Left lobe of liver (tissue), 2 donors: ENCODE measurements at regions not wholly inside any gene's neighbourhood (a gene's known extent, or its start where the extent isn't known, plus 50 kb on each side); places are given as distances from the start of the nearest gene placed in this dataset.

Experiments
- ATAC-seq: fragments of 200-7000 bp; cut with Tn5 transposase; one replicate; pipeline ENCODE4 v1.9.1; 2020; ENCODE audit warnings: mild to moderate bottlenecking, moderate library complexity
- DNase-seq: peaks from one replicate; pipeline ENCODE4 v3.0.0-alpha.2; 2020; ENCODE audit warnings: low spot score
- donor health status: DM: no; HTN: no; CAD: no; lungs with moderate emphysema.
- donor health status: DM: no; HTN: yes; CAD: no.

DNA sequence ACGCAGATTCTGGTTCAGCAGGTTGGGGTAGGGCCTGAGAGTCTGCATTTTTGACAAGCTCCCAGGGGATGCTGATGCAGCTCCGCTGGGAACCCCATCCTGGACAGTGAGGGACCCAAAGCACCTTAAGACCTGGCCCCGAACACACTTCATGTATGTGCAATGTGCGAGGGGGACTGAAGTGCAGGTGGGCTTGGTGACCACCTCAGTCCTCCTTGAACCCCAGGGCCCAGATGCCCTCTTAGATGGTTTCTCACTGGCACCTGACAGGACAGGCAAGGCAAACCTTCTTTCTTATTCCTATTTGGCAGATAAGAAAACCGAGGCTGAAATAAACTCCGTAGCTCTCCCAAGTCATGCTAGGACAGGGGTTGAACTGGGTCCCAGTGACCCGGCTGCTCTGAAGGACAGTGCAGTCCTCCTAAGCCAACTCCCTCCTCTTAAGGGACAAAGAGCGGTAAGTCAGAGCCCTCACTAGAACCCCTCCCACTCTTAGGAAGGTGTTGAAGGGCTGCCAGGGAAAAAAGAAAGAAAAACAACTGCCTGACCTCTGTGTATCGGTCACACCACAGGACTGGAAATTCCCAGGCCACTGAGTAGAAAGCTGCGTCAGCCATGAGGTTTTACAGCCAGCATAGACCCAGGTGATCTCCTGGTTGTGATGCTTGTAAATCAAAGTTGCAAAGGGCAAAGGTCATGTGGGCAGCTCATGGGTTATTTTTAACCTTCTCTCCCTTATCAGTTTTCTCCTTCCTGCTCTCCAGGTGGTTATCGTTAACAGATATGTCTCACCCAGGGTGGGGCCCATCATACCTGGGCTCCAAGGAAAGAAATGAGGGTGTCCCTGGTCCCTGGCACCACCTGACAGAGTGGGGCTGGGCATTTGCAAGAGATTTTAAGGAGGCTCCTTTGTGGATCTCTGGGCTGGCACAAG is 90.9 kb upstream of the SMNDC1 start:
- DNase-seq = peak; percentile 85
- ATAC-seq = peak; percentile 87

DNA sequence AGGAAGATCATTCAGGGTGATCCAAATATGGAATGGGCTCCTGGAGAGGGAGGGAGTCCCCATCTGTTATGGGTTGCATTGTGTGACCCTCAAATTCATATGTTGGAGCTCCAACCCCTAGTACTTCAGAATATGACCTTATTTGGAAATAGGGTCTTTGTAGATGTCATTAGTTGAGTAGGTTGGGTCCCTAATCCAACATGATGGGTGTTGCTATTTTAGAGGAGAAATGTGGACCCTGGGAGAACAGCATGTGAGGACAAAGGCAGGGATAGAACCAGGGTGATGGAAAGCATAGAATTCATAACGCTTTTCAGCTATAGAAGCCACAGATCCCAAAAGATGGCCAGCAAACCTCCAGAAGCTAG is 91.5 kb upstream of the SMNDC1 start:
- no peak for DNase-seq
- no peak for ATAC-seq

DNA sequence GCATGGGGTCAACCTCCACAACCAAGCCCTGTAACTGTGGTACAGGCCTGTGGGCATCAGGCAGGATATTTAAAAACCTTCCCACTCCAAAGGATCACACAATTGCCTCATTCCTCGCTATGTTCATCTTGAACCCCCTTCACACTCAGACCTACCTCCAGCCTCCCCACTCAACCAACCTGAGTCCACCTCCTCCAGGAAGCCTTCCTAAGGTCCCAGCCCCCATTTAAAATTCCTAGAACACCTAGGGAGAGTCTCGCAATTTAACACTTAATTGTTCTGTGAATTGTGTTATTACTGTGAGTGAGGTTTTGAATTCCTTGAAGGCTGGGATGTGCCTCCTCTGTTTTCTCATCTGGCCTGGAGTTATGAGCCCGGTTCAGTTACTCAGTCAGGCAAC is 93.1 kb upstream of the SMNDC1 start:
- ATAC-seq = no peak
- no peak for DNase-seq

DNA sequence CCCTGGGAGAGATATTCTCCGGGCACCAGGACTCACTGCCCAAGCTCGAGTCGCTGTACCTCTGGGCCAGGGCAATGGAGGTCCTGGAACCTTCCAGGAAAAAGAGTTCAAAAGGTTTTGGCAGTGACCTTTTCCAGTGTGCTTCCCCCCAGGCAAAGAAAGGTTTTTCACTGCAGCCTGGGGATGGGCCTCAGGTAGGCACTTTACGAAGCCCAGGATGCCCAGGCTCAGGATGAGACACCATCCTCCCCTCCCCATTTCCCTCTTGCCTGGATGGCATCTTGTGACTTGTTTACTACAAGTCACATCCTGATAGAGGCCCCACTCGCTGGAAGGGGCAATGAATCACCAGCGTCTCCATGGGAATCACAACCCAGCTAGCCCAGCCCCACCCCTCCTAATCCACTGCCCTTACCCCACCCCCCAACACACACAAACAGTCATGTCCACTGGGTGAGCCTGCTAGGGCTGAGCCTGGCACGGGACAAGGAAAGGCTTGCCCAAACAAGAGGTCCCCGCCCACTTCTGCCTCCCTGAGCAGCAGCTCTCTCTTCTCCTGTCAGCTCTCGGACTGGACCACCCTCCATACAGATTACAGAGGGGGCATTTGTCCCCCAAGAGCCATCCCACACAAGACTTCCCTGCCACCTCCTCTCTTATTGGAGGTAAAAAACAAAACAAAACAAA is 93.8 kb upstream of the SMNDC1 start:
- DNase-seq (no peak), ATAC-seq (no peak)

DNA sequence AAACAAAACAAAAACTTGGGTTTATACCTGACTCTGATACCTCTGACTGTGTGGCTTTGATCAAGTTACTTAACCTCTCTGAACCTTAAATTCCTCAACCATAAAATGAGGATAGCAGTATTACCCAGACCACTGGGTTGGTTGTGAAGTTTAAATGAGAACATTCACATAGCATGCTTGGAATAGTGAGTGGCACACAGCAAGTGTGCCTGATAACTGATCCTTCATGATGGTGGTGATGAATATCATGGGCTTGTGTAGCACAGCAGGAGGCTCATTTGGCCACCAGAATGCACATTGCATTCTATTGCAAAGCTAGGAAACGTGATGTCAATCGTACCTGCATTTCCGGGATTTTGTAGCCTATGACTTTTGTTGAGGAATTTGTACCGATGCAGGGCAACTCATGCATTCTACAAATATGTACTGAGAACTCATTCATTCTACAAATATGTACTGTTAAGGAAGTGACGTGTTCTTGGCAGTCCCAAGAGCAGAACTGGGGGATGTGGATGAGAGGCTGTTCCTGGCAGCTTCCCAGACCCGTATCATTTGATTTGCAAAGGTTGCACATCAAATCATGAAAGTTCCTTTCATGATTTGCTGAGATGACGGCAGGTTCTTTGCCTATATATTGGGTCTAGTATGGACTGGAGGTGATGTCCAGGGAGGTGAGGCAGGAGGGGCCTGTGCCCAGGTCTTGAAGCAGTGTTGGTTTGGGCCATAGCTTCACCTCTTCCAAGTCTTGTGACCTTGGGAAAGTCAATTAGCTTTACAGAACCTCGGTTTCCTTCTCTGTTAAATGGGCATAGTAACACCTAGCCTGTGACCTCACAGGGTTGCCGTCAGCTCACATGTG is 94.6 kb upstream of the SMNDC1 start:
- DNase-seq = no peak
- no peak for ATAC-seq

DNA sequence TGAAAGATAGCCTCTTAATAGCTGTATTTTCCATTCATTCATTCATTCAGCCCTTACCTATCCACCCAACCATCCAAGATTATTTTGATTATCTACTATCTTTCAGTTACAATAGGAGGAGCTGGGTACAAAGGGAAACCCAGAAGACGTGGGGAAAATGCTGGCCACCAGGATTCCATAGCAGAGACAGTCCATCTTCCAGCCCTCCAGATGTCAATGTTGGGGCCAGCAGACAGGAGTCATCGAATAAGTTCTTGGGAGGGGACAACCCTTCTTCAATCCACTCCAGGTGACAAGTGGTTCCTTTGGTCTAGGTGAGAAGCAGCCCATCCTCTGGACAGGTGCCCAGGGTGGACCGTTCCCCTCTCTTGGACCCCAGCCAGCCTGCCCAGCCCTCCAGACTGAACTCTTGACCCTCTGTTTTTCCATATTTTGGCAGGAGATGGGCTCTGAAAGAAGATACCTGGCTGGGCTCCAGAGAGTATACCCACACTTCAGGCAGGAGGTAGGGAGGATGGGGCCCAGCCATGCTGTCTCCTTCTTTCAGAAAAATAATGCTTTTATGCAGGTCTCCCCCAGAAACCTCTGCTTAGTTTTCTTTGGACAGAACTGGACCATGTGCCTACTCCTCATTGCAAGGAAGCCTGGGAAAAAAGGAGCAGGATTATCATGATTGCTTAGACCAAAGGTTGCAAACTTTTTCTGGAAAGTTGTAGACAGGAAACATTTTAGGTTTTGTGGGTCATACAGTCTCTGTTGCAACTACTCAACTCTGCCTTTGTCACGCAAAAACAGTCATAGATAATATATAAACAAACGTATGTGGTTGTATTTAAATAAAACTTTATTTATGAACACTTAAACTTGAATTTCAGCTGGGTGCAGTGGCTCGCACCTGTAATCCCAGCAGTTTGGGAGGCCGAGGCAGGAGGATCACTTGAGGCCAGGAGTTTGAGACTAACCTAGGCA is 95.5 kb upstream of the SMNDC1 start:
- ATAC-seq (no peak), DNase-seq (no peak)

DNA sequence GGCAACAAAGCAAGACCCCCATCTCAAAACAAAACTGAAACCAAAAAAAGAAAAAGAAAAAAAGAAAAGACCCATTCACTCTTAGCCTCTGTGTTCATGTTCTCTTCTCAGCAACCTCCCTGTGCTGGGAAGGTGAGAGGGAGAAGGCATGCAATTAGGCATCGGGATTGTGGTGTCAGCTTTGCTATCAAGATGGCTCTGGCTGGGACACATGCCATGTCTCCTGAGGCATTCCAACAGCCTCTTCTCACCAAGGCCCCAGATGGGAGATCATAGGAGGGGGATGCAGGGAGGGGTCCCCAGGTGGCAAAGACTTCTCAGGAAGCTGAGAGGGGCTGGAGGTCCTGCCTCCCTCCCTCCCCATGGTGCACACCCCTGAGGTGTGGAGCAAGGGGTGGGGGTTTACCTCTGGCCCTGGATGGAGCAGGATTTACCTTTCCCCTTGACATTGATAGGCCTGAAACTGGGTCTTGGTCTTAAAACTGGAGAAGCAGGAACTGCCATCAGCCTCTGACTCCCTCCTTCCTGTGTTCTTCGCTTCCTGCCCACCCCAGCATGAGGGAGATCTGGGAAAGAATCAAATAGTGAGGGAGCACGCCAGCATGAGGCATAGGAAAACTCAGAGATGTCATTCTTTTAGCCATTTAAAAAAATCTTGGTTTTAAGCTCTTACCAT is 96.2 kb upstream of the DUSP5 start:
- DNase-seq (no peak), ATAC-seq (no peak)

DNA sequence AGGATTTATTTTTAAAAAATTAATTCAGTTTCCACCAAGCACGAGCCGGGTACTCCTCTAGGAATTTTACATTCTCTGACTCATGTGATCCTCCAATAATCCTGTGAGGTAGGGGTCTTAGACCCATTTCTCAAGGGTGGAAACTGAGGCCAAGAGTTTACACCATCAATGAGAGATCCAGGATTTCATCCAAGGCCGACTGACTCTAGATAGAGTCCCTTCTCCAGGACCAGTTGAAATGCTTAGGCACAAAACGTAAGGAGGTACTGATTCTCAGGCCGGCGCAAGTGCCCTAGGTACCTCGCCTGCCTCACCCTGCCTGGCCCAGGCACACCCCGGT is 95.7 kb upstream of the DUSP5 start:
- ATAC-seq = no peak
- DNase-seq = no peak

DNA sequence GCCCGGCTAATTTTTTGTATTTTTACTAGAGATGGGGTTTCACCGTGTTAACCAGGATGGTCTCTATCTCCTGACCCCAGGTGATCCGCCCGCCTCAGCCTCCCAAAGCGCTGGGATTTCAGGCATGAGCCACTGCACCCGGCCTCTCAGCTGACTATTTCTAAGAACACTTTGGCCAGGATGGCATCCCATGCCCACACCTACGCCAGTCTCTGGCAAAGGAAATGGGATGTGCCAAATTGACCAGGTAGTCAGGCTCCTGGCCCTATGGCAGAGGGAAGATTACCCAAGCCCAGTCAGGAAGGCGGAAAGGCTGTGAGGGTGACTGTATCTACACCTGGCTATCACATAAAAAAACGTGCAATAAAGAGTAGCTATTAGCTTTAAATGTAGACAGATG is 94.1 kb upstream of the DUSP5 start:
- ATAC-seq = no peak
- DNase-seq = no peak

DNA sequence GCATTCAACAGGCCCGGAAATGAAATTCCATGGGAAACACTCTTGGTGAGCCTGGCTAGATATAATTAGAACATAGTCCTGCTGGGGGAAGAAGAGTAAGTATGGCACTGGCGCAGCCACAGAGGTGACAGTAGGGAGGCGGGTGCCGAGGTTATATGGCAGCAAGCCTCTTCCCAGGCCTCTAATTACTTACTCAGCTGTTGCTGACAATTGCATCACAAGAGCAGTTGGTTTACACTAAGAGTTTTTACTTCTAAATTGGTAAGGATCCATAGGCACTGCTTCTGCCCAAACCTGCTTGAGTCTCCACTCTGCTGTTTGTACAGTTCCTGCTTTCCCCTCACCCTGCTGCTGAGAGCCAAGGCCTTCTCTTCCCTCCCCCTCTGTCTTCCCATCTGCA is 93.3 kb upstream of the DUSP5 start:
- ATAC-seq (no peak), DNase-seq (no peak)

DNA sequence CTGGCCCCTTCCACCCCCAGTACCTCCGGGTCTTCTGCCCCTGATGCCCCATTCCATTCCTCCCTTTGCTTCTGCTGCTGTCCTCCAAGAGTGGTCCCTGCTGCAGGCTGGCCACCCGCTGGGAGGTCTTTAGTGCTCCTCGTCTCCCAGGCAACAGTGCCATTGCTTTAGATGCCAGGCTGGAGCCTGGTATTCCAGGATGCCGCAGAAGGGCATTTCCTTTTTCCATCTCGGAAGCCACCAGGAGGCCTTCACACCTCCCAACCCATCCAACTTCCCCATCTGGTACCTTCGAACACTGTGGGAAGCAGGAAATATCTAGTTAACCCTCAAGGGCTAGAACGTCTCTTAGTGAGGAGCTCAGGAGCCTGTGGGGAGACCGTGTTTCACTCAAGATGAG is 92.9 kb upstream of the DUSP5 start:
- no peak for DNase-seq
- ATAC-seq = no peak

DNA sequence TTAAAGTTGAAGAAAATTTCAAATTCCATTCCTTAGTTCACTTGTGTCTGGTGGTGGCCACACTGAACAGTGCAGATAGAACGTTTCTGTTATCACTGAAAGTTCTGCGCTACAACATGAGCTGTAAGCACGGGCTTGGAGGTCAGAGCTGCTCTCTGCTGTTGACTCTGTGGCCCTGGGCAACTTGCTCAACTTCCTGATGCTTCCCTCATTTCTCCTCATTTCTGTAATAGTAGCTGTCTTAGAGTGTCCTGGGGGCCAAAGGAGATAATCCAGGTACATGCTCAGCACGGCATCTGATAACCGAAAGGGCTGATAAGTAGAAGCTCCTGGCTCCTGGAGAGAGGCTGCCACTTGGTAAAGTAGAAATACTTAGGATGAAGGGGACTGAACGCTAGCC is 92.3 kb upstream of the DUSP5 start:
- no peak for DNase-seq
- ATAC-seq = no peak

DNA sequence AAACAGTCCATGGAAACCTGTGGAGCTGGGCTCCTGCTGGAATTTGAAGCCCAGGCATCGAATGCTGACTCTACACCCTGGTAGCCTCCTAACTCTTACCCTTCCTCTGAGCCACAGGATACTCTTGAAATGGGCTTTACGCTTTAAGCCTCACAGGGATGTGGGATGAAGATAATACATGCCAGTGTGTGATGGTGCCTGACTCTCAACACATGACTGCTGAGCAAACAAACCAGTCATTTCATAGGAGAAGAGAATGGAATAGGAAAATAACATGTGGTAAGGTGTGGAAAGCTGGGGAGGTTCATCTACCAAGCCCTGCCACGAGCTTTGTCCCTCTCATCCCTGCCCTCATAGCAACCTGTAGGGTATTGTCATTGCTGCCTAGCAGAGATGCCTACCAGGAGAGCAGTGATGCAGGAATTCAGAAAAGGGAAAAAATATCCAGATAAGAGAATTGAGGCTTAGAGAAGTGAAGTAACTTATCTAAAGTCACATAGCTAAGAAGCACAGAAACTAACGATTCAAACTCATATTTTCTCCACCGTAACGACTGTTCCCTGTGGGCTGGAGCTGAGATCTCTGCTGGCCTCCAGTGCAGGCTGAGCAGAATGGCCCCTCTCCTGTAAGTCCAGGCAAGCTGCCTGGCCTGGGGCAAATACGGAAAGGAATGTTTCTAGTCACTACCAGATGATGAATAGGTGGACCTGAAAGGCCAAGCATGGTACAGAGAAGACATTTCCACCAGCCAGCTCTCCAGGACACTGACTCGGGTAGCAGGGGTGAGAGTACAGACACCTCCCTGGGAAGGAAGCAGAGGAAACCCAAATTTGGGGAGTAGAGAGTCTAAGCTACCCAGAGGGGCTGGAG is 90.2 kb upstream of the DUSP5 start:
- DNase-seq = no peak
- ATAC-seq = no peak

DNA sequence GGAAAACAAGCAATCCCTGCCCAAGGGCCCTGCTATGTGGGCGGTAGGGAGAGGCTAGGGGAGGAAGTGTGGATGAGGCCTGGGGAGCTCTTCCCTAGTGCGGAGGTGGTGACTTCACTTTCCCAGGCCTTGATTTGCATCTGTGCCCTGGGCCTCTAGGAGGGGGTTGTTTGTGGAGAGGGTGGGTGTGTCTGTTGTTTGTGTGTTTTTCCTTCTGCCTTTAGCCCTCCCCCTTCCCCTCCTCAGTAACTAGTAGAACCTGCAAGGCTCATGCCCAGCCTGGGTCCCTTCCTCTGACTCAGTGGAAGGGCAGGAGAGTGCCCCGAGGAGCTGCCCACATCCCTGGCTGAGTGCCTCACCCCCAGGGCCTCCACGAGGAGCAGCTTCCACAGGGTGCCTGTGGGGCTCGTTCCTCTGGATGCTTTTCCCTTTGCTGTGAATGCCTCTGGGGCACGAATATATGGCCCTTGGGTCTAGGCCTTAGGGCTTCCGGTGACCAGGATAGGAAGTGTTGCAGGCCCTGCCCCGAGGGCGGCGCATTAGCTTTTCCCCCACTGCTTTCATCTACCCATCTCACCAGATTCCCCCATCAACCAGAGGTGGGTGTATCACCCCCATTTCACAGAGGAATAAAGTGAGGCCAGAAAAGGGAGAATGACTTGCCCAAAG is 89.4 kb upstream of the DUSP5 start:
- ATAC-seq = no peak
- DNase-seq = no peak

DNA sequence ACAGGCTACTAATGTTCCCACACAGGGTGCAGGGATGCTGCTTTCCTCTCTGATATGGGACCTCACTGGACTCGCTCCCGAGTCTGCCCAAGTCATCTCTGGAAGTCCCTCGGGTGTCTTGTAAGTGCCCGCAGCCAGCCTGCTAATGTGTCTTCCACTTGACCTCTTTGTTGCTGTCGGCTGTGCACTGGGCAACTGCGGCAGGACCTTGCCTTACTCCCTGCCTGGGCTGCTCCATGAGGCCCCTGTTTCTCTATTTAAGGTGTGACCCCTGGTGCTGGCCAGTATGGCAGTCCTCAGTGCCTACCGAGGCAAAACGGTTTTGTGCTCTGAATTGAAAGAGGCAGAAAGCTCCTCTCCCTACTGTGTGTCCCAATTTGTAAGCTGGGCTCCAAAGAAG is 88.8 kb upstream of the DUSP5 start:
- no peak for ATAC-seq
- no peak for DNase-seq

DNA sequence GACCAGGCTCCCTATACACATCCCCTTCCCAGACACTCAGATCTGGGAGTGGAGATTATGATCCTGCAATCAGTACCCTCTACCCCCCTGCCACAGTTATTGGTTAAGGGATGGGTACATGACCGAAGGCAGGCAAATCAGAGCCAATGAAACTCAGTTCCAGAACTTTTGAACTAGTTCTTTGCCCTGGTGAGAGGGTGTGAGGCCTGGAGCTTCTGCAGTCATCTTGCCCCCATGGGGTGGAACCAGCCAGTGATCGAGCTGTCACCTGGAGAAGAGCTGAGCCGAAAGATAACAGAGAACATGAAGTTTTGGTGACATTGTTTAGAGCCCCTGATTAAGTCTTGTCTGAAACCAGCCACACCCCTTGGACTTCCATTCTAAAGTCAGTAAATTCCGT is 88.2 kb upstream of the DUSP5 start:
- no peak for ATAC-seq
- DNase-seq = no peak

DNA sequence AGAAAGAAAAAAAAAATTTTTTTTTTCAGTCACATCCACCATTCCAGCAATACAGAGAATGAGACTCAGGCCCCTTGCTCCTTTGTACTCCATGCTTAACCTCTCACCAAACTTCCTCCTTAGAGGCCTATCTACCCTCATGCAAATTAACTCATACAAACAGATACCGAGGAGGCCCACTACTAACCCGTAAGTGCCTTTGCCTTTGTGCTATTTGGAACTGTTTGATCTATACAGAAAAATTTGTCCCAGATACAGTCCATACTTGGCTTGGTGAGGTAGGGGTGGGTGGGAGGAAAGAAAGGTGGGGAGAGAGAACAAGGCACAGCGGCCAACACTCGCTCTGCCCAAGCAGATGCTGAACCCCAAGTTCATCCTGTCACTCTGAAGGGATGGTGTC is 87.8 kb upstream of the DUSP5 start:
- ATAC-seq (no peak), DNase-seq (no peak)

DNA sequence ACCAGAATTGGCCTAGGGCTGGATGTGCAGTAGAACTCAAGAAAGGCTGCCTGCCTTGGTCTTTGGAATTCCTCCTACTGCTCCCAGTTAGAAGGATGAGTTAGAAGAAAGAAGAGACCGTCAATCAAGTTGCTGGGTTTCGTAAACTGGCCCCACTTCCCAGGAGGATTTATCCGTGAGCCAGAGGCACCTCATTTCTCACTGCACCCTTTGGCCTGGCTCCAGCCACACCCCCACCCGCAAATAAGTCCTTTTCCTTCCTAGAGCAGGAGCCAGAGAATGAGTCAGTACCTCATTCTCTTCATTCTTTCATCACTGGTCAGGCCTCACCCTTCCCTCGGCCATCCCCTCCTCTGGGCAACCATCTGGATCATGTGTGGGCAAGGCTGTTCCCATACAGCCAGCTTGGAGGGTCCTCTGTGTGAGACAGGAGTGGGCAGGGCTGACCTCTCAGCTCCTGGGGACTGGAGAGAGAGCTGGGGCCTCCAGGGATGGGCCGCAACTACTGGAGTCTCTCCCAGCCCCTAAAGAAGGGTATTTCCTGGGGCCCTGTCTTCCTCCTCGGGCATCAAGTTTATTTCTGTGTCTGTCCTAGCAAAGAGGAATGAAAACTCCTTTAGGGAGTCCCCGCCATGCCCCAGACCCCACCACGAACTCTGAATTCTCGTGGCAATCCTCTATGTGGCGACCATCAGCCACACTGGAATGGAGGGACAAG is 87.2 kb upstream of the DUSP5 start:
- ATAC-seq (no peak), DNase-seq (no peak)
